Occipital lobe (tissue), 1 donor: ENCODE measurements at regions not wholly inside any gene's neighbourhood (a gene's known extent, or its start where the extent isn't known, plus 50 kb on each side); places are given as distances from the start of the nearest gene placed in this dataset.
"Not testable (repeated sequence)": the region's sequence is repeated elsewhere in the genome, so short reads cannot be mapped to it uniquely, and the experiment has no call there.

ENCODE experiments used
- DNase-seq: peaks from one replicate; lab custom pipeline; 2025; lab: John Stamatoyannopoulos, UW

DNA sequence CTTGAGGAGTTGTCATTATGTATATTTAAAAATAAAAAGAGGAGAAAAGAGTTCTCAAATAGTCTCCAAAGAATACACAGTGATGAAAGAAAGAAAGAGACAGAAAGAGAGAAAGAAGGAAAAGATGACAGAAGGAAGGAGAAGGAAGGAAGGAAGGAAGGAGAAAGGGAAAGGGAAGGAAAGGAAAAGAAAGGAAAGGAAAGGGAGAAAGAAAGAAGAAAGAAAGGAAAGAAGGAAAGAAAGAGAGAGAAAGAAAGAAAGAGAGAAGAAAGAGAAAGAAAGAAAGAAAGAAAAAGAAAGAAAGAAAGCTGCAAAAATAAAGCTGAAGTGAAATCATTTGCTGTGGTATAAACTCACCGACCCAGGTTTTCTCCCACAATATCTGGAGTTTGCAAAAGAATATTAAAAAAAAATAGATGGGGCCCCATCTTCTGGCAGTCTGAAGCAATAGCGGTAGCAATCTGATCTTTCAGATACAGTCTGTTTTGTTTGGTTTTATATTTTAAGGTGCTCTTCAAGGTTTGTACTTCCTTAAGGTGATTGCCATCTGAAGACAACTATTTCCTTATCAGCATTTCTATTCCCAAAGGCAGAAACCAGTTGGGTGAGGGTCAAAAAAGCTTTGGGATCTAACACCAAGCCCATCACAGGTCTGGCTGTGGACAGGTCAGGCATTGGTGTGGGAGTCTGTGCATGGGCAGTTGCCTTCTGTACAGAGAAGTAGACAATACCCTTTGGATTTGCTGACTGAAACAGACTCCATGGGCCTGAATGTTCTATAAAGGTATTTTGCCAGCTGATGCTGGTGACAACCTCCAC, 160.4 kb downstream of the CPEB2 start:
- DNase-seq, result no peak

DNA sequence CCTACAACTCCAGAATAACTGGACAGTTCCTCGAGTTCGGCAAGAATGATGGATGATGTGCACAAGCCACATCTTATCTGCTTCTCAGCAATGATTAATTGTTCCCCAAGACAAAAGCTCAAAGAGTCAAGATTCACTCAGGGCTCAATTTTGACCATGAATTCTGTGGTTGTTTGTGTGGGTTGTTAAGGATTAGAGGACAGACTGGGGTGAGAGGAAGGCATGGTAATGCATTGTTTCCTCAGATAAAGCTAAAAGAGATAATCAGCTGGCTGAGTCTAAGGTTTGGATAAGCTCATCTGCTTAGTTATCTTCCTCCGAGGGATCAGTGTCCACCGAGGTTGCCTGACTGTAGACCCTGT, 161.0 kb downstream of the CPEB2 start:
- DNase-seq, result no peak

DNA sequence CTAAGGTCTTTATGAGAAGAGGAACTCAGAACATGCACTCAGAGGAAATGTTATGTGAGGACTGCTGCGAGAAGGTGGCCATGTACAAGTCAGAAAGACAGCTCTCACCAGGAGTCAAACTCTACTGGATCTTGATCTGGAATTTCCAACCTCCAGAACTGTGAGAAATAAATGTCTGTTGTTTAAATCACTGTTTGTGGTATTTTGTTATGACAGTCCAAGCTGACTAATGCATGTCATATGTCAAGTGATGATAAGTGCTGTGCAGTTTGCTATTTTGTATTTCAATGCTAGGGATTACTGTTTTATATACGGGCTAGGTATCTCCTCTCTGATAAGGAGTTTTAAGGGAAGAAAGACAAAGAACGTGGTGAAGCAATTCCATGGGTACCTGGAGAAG, 162.3 kb downstream of the CPEB2 start:
- no peak for DNase-seq

DNA sequence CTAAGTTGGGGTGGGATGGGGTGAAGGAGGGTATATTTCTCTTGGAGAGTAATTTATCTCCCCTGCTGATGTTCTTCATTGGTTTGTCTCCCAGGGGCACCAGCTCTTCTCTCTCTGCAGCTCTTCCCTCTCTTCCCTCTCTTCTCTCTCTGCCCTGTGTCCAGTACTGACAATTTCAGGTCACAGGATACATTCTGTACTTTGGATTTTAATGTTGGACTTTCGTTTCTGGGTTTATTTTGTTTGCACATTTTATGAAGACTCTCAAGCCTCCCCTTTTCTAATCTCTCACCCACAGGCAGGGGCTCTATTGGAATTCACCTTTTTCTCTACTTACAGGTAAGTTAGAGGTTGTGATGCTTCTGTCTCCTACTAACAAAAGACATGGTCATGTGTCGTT, 165.5 kb downstream of the CPEB2 start:
- DNase-seq, result no peak

DNA sequence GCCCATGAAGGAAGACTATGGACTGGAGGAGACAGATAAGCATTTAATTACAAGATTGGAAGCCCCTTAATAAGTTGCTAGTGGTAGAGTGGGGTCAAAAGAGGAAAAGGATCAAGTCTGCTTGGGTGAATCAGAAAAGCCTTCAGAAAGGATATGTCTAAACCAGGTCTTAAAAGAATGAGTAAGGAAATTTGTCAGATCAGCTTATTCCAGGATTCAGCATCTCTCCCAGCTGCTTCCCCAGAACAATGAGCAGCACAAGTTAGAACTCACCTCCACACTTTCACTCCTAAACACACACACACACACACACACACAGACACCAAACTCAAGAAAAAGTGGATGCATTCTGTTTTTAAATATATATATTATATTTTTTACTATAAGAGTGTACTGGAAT, 166.5 kb downstream of the CPEB2 start:
- DNase-seq, result no peak

DNA sequence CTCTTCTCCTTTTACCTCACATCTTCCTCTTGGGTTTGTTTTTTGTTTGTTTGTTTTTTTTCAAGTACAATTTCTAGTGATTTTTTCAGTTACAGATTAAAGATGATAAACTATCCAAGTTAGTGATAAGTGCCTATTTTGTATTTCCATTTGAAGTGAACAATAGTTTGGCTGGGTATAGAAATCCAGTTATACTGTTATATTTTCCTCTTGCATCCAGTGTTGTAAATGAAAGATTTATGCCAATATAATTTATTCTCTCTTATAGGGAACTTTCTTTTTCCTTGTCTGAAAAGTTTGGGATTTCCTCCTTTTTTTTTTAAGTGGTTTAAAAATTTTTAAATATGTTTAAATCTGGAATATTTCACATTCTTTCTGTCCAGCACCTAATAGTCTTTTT, 169.4 kb downstream of the CPEB2 start:
- DNase-seq, result no peak

DNA sequence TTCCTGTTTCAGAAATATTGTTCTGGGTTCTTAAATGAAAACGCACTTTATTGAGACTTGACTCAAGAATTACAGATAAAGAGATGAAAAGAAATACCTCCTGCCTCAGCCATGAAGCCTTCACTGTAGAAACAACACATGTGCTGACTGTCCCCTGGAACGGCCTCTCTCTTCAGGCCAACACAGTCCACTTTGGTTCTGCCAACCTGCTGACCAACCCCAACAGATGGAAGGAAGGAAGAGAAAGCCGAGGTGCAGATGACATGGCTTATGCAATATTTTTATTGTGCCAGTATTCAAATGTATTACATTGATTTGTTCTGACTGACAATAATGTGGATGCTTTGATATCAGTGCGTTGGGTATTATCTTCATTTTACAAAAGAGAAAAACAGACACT, 171.0 kb downstream of the CPEB2 start:
- DNase-seq, result no peak

DNA sequence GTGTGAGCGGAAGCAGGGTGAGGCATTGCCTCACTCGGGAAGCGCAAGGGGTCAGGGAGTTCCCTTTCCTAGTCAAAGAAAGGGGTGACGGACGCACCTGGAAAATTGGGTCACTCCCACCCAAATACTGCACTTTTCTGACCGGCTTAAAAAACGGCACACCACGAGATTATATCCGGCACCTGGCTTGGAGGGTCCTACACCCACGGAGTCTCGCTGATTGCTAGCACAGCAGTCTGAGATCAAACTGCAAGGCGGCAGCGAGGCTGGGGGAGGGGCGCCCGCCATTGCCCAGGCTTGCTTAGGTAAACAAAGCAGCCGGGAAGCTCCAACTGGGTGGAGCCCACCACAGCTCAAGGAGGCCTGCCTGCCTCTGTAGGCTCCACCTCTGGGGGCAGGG, 171.9 kb downstream of the CPEB2 start:
- not testable (repeated sequence) for DNase-seq

DNA sequence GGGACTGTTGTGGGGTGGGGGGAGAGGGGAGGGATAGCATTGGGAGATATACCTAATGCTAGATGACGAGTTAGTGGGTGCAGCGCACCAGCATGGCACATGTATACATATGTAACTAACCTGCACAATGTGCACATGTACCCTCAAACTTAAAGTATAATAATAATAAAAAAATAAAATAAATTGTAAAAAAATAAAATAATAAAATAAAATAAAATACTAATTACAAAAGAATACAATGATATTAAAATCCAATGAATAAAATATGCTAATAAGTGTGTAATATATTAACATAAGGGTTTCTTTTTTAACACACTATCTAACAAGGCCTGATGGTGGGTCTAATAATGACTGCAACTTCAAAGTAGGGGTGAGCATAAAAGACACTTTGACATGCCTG, 177.6 kb downstream of the CPEB2 start:
- DNase-seq, result not testable (repeated sequence)

DNA sequence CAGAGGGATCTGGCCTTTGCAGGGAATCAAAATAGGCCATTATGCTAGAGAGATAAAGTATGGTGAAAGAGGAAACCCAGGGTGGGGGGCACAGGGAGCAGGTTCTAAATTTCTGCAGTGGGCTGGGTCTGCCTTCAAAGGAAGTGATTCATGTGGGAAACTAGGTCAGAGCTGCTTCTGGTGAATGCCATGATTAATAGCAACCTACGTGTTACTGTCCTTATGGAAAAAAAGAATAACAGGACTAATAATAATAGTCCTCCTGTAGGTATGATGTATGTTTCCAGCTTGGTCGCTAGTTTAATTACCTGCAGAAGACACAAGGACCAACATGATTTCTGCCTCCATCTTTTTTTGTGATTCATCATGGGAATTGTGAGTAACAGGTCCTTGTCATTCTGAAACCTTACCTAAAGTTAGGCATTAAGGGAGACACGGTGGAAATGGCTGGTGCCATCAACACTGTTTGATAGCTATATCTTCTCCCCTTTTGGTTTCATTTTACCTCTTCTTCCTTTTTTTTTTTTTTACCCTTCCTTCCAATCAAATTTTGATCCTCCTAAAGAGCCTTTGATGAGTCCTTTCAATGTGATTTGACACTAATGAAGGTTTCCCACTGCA, 180.4 kb downstream of the CPEB2 start:
- DNase-seq, result no peak

DNA sequence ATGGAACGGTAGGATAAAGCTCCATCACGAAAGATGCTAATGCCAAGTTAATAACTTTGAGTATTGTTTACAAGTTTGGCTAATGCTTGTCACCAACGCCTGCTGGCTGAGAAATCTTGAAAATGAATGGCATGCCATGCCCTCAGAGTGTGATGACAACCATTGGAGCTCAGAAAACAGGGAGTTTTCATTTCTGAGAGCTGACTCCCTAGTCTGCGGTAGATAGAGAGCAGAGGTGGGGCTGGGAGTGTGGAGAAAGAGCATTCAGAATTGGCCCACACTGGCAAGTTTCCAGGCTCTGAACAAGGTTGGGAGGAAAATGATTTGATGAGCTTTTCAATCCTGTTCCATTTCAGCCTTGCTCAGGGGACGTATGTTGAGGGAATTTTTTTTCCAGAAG, 183.9 kb downstream of the CPEB2 start:
- DNase-seq, result no peak

DNA sequence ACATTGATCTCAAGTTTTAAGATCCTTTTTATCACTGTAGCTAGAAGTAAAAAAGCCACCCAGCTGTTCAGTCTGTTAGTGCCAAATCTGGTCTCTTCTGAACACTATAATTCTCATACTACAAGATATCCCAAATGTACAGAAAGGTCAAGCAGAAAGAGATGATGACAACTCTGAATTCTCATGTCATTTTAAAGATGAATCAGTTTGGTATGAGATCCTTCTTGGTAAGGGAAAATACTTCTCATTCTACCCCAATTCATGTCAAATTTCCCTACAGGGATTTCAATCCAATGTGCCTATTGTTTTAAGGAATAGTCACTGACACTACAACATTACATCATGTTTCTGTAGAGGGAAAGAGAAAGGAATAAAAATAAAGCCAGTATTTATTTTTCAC, 184.5 kb downstream of the CPEB2 start:
- DNase-seq, result no peak

DNA sequence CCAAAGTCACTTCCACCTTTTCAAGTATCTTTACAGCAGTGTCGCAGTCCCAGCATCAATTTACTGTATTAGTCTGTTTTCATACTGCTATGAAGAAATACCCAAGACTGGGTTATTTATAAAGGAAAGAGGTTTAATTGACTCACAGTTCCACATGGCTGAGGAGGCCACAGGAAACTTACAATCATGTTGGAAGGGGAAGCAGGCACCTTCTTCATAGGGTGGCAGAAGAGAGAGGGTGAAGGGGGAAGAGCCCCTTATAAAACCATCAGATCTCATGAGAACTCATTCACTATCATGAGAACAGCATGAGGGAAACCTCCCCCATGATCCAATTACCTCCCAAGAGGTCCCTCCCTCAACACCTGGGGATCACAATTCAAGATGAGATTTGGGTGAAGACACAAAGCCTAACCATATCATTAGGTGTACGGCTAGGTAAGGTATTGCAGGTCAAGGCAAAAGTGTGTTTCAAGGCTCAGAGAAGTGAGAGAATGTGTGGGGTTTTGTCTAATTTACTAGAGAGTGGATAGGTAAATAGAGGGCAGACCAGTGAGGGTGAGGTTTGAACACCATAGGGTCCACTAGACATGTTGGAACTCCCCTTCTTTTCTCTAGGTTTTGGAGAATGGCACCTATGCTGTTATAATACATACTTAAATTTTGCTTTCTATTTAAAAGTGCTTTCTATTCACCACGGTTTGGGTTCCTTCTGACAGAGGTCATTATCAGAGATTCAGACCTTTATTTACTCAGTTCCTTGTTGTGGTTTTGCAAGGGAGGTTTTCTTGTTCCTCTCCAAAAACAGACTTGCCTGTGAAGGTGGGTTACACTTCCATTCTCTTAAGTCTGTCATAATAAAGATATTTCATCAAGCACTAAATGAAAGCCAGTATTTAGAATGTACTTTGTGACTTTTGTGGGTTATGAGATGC, 186.6 kb downstream of the CPEB2 start:
- DNase-seq, result no peak

DNA sequence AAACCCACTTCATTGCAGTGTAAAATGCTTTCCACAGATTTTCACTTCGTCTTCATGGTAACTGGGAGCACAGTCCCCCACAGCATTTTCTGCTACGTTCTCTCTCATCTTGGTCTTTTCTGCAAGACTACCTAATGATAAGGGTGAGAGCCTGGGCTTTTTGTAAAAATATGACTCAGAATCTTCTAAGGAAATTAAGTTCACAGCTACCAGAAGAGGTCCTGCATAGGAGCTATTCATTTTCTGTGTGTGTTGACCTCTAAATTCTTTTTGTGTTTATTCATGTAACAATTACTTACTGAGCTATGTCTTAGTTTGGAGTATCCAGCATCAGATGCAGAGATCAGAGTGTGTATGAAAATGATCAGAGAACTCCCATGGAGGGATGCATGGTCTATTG, 192.2 kb downstream of the CPEB2 start:
- no peak for DNase-seq

DNA sequence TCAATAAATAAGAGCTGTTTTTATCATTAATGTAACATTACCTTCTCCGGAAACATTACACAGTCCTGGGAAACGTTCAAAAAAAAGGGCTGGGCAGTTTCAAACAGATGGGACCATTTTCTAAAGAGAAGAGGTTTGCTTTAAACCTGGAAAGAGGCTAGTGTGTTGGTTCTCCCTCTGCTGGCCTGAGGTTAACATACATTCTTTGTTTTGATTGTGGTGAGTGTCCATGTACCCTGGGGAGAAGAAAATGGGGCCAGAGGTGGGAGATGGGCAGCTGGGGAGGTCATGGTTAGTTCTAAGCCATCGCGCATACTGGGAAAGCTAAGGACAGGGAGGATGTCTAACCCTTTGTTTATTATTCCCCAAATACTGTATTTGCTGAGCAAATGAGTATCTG, 194.7 kb downstream of the CPEB2 start:
- DNase-seq, result no peak

DNA sequence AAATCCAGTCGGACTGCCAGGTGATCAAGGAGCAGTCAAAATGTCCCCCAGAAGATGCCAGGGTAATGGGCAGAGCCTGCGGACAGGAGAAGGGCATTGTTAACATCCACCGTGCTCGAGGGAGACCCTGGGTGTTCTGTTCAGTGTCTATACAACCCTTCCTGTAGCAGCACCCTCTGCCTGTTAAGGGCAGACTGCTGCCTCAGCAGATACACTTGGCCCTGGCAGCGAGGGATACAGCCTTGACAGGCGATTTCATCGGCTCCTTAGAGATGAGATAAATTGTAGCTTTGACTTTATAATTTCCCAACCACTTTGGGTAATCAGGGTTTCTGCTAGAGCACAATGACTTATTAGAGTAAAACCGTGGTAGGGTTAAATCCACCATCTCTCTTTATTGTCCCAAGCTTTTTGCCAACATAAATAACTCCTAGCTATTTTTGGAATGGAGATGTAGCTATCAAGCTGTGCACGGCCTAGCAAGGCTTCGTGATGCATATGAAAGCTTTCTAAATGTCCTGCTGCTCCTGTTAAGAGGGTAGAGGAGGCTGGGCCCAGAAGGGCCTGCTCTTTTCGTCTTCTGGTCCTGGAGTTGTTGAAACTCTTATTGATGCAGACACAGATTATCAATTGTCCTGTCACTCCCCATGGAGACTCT, 195.9 kb downstream of the CPEB2 start:
- no peak for DNase-seq

DNA sequence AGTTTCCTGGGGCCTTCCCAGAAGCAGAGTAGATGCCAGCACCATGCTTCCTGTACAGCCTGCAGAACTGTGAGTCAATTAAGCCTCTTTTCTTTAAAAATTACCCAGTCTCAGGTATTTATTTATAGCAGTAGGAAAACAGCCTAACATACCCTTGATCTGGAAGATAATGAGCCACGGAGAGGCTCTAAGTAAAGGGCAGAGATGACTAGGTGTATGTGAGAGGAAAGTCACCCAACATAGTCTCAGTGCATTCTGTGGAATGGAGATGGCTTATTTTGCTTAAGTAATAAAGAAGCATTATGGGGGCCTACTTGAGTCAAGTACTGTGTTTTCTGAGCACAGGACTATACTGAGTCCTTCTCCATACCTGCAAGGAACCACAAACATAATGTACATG, 199.5 kb downstream of the CPEB2 start:
- DNase-seq, result no peak

DNA sequence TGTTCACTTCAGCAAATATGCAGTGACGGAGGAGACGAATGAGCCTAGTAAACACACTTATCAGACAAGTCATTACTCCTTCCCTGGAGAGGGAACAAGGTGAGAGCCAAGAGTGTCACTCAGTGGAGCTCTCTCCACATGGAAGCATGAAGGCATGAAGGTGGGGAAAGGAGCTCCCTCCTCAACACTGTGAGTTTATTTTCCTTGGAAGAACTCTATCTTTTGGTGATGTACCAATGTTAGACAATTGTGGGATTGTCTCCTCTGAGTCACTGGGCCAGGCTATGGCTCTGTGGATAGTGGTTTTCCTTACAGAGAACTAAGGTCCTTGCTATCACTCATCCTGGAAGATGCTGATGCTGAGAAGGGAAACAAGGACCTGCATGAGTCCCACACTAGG, 200.2 kb downstream of the CPEB2 start:
- no peak for DNase-seq

DNA sequence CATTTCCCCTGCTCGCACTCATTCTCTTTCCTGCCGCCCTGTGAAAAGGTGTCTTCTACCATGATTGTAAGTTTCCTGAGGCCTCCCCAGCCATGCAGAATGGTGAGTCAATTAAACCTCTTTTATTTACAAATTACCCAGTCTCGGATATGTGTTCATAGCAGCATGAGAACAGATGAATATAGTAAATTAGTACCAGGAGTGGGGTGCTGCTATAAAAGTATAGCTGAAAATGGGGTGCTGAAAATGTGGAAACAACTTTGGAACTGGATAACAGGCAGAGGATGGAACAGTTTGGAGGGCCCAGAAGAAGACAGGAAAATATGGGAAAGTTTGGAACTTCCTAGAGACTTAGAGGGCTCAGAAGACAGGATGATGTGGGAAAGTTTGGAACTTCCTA, 204.2 kb downstream of the CPEB2 start:
- not testable (repeated sequence) for DNase-seq

DNA sequence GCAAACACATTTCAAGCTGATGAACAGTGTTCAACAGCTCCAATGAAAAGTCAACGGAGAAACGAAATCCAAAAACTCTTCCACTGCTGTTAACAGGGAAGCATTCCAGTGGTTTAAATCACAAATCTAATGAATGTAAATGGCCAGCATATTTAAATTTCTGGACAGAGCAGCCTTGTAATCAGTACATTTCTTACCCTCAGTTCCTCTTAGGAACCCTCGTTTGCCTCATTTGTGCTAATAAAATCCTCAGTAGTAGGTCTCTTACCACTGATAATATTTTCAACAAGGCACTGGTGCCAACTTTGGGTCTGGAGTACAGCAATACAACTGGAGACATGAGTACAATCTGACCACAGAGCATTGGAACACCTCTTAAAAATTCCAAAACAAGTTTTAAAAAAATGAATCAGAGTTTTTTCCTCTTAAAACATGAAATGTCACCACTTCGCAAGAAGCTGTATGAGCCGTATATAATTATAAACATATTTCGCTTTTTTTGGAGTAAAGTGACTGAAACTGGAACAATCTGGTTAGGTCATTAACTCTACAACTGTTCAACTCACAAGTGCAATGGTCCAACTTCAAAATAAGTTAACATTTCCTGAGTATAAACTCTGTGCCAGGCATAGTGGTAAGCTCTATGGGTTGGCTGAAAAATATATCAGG, 211.2 kb downstream of the CPEB2 start:
- DNase-seq, result no peak

DNA sequence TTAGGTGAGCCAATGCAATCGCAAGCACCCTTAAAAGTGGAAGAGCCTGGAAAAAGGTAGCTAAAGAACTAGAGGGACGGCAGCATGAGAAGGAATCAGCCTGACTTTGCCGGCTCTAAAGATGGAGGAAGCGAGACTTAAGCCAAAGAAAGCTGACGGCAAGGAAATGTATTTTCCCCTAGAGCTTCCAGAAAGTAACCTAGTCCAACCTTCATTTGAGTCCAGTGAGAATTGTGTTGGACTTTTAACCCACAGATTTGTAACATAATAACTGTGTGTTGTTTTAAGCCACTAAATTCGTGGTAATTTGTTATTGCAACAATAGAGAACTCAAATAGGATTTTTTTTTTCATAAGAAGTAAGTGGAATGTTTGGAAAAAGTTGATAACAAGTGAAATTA, 212.7 kb upstream of the C1QTNF7 start:
- DNase-seq, result no peak
